ENCODE measurements at regions not wholly inside any gene's neighbourhood (a gene's known extent, or its start where the extent isn't known, plus 50 kb on each side); places are given as distances from the start of the nearest gene placed in this dataset.

DNA sequence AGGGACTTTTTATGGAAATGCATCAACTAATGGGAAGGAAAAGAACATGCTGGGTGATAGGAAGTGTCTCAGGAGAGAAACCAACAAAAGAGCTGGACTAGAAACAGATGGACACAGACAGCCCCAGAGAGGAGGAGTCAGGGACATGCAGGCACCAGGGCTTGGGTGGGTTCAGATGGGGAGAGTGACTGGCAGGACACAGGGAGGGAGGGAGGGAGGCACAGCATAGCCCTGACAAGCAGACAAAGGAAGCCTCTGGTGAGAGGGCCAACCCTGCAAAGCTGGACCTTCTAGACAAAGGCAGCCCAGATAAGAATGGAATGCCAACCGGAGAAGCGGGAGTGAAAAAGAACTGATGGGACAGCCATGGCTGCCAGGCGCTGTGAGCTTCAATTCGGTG, 568.8 kb downstream of the AJAP1 start:
- no peaks in the 10 kb centered on the region for H3K9me3 Mint-ChIP-seq

DNA sequence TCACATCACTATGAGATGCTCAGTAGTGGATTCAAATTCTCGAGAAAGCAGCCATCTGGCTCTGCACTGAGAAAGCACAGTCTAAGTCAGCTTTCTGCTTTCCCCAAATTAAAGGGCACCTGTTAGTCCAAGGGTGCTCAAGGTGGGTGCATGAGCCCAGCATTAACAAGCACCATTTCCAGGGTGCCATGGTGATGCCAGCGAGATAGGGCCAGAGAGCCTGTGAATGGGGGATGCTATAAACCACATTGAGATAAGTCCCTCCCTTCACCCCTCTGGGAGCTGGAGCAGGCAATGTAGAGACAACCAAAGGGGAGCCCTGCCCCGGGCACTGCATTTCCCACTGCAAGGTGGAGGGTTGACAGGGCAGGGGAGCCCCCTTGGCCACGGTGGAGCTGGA, 568.2 kb downstream of the AJAP1 start:
- Mint-ChIP-seq H3K27ac (no peak overlapping the region), H3K4me1 (ENCODE audit: low read depth) (no peaks in the 10 kb centered on the region), H3K9me3 (no peaks in the 10 kb centered on the region), H3K4me3 (no peak overlapping the region), H3K27me3 (peaks cover 8% of the 10 kb centered on the region), H3K36me3 (ENCODE audit: low read depth) (no peaks in the 10 kb centered on the region)
- no peak for DNase-seq

More for the DNA sequence above, 568.8 kb downstream of the AJAP1 start:
- Mint-ChIP-seq H3K36me3 (ENCODE audit: low read depth) (no peaks in the 10 kb centered on the region), H3K4me1 (ENCODE audit: low read depth) (no peaks in the 10 kb centered on the region), H3K27me3 (peaks cover 12% of the 10 kb centered on the region), H3K27ac (no peak overlapping the region), H3K4me3 (no peak overlapping the region)
- DNase-seq = no peak

DNA sequence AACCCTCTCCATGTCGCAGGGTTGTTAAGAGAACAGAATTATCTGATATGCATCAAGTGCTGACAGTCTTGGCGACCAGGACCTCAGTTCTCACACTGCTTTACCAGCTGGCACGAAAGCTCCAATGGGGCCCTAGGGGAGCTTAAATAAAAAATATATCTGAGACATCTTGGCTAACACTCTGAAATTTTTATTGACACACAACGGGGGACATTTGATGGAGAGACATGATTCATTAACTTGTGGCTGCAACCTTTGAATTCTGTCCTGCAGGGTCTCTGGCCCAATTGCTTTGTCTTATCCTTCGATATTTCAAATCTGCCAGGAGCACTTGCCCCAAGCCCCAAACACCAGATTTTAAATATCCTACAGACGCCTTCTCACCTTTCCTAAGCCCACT, 567.0 kb downstream of the AJAP1 start:
- Mint-ChIP-seq H3K4me3 (no peak overlapping the region), H3K9me3 (no peaks in the 10 kb centered on the region), H3K36me3 (ENCODE audit: low read depth) (no peaks in the 10 kb centered on the region), H3K27ac (no peak overlapping the region), H3K4me1 (ENCODE audit: low read depth) (no peaks in the 10 kb centered on the region), H3K27me3 (peaks cover 7% of the 10 kb centered on the region)
- no peak for DNase-seq

DNA sequence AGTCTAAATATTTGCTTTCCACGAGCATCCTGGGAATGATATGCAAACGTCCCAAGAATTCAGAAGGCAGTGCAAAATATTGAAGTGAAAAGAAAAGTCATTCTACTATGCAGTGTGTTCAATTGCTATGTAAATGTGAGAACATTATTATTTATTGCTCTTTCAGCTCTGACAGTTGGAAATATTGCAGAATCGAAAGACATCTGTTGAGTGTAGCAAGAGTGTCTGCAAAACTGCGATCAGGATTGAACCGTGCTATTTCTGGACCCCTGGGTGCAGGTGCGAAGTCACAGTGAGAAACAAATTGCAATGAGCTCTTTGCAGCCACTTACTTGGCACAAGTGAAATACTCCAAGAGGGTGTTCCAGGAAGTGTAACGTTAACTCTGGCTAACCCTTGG, 566.4 kb downstream of the AJAP1 start:
- peaks cover 4% of the 10 kb centered on the region for H3K27me3 Mint-ChIP-seq
- no peak for DNase-seq
- no peaks in the 10 kb centered on the region for H3K9me3 Mint-ChIP-seq
- no peak overlapping the region for H3K27ac Mint-ChIP-seq
- no peaks in the 10 kb centered on the region for H3K4me1 Mint-ChIP-seq (ENCODE audit: low read depth)
- H3K4me3 Mint-ChIP-seq = no peak overlapping the region
- H3K36me3 Mint-ChIP-seq (ENCODE audit: low read depth) = no peaks in the 10 kb centered on the region

DNA sequence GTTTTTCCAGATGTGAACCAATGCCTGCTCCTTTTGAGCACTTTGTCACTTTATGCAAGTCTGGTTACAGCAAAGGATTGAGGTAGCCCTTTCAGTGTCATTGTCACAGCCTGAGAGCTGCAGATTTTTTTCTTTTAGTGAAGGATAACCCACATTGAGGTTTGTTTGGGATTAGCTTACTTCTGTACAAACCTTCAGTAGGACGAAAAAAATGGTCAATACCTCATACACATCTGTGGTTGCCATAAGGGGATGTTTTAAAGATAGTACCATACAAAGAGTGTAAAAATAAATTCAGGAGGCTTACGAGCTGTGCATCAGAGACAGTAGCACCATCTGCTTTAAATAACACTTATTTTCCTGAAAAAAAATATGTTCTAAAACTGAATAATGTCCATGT, 566.0 kb downstream of the AJAP1 start:
- H3K9me3 Mint-ChIP-seq = no peaks in the 10 kb centered on the region

DNA sequence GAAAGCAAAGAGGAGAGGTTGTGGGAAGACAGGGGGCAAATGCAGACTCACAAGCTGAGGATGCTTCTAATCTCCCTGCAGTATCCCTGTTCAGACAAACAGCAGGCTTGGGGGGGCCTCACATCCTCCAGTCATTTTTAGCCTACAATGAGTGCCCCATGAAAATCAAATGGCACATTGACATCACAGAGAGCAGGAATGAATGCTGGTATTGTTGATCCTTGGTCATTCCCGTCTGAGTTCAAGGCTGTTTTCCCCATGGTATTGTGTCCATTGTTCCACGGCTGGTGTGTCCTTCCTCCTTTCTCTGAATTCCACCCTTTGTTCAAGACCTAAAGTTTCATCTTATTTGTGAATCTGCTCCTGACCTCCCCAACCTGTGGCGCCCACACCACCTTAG, 545.6 kb downstream of the AJAP1 start:
- no peak overlapping the region for H3K4me3 Mint-ChIP-seq
- H3K27ac Mint-ChIP-seq = no peak overlapping the region
- peaks cover 14% of the 10 kb centered on the region for H3K27me3 Mint-ChIP-seq
- H3K9me3 Mint-ChIP-seq = no peaks in the 10 kb centered on the region
- no peaks in the 10 kb centered on the region for H3K4me1 Mint-ChIP-seq (ENCODE audit: low read depth)
- no peaks in the 10 kb centered on the region for H3K36me3 Mint-ChIP-seq (ENCODE audit: low read depth)
- no peak for DNase-seq

More for the DNA sequence above, 566.0 kb downstream of the AJAP1 start:
- no peaks in the 10 kb centered on the region for H3K36me3 Mint-ChIP-seq (ENCODE audit: low read depth)
- H3K27ac Mint-ChIP-seq = no peak overlapping the region
- H3K4me3 Mint-ChIP-seq = no peak overlapping the region
- H3K27me3 Mint-ChIP-seq = peaks cover 2% of the 10 kb centered on the region
- DNase-seq = no peak
- H3K4me1 Mint-ChIP-seq (ENCODE audit: low read depth) = no peaks in the 10 kb centered on the region

DNA sequence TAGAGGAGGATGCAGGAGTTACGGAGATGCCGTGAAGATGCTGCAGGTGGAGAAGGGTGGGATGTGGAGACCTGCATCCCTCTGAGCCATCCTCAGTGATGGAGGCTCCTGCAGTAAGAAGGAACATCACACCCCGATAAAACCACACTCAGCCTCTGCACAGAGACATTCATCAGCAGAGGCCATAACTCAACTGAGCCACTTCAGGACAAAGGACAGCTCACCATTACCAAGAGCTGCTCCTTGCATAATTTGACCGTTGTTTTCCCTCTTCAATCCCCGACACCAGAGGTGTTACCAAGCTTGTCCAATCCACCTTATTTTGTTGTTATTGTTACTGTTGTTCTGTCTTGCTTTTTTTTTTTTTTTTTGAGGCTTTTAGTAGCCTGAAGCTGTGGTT, 543.9 kb downstream of the AJAP1 start:
- H3K9me3 Mint-ChIP-seq = no peaks in the 10 kb centered on the region
- H3K36me3 Mint-ChIP-seq (ENCODE audit: low read depth) = no peaks in the 10 kb centered on the region
- H3K27ac Mint-ChIP-seq = no peak overlapping the region
- peaks cover 14% of the 10 kb centered on the region for H3K27me3 Mint-ChIP-seq
- no peaks in the 10 kb centered on the region for H3K4me1 Mint-ChIP-seq (ENCODE audit: low read depth)
- H3K4me3 Mint-ChIP-seq = no peak overlapping the region
- DNase-seq = no peak

DNA sequence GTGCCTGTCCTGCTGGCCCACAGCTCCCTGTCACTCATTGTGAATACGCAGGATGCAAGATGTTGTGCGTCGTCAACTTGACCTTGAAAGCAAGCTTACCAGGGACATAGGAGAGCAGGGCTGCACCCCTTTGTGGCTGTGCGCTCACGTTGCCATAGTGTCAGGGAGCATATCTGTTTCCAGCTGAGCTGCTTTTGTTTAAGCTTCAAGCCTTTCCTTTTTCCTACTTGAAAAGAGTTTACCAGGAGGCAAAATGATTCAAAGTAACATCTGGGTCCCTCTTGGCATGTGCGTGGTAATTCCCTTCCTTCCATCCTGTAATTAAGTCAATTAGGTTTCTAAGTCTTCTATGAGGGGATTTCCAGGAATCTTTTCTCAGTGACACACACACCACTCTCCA, 537.1 kb downstream of the AJAP1 start:
- Mint-ChIP-seq H3K27me3 (peaks cover 2% of the 10 kb centered on the region), H3K9me3 (no peaks in the 10 kb centered on the region), H3K27ac (no peak overlapping the region), H3K36me3 (ENCODE audit: low read depth) (no peaks in the 10 kb centered on the region), H3K4me3 (no peak overlapping the region), H3K4me1 (ENCODE audit: low read depth) (no peaks in the 10 kb centered on the region)
- DNase-seq = no peak

DNA sequence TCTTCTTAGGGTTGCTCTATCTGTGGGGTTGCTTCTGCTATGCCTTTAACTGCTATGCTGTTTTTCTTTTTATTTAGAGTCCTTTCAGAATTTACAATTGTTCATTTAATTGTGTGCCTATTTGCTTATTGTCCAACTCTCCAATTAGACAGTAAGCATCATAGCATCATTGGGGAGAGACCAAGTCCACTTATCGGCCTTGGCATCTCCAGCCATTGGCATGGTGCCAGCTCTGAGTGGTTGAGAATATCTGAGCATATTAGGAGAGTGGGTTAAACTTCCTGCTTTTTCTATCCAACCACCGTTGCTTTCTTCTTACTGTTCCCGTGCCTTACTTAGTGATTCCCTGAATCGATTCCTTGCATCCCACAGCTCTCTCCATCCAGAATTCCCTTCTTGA, 535.0 kb downstream of the AJAP1 start:
- Mint-ChIP-seq H3K36me3 (ENCODE audit: low read depth) (no peaks in the 10 kb centered on the region), H3K27ac (no peak overlapping the region), H3K4me3 (no peak overlapping the region), H3K27me3 (peaks cover 13% of the 10 kb centered on the region), H3K4me1 (ENCODE audit: low read depth) (no peaks in the 10 kb centered on the region), H3K9me3 (no peaks in the 10 kb centered on the region)
- DNase-seq = no peak

DNA sequence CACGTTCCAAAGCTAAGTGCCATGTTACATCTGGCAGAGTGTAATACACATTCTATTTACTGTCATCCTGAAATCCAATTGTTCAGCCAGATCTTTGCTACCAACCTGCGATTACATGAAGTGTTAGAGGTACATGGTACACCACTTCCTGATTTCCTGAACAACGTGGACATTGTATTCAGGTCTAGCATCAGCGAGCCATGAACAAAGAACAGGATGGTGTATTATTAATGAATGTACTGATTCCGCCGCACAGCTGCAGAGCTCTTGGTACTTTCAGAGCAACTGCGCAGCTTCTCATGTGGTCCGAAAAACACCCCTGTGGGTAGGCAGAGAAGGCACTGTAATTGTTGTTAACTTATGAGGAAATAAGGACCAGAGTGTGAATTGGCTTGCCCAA, 511.4 kb downstream of the AJAP1 start:
- no peak for DNase-seq

DNA sequence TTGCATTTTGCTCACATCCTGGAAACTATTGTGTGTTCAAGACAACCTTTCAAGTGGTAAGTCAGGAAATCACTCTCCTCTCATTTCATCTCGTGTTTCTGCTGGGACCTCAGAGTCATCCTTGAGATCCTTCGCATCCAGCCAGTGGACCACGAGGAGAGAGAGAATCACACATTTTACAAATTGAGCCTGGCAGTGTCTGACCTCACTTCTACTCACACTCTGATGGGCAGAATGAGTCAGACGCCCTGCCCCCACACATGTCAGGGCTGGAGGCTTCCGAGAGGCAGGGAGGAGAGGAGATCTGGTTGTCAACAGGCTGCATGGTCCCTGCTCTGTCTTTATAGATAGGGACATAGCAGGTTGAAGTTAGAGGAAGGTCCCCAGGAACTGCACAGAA, 509.7 kb downstream of the AJAP1 start:
- Mint-ChIP-seq H3K36me3 (ENCODE audit: low read depth) (no peaks in the 10 kb centered on the region), H3K27ac (no peak overlapping the region), H3K4me3 (no peak overlapping the region), H3K4me1 (ENCODE audit: low read depth) (peaks cover 4% of the 10 kb centered on the region), H3K9me3 (peaks cover 4% of the 10 kb centered on the region), H3K27me3 (peaks cover 29% of the 10 kb centered on the region)
- DNase-seq = peak; percentile 30

More for the DNA sequence above, 511.4 kb downstream of the AJAP1 start:
- Mint-ChIP-seq H3K9me3 (peaks cover 2% of the 10 kb centered on the region), H3K4me1 (ENCODE audit: low read depth) (peaks cover 4% of the 10 kb centered on the region), H3K27ac (no peak overlapping the region), H3K4me3 (no peak overlapping the region), H3K27me3 (peaks cover 29% of the 10 kb centered on the region), H3K36me3 (ENCODE audit: low read depth) (no peaks in the 10 kb centered on the region)

DNA sequence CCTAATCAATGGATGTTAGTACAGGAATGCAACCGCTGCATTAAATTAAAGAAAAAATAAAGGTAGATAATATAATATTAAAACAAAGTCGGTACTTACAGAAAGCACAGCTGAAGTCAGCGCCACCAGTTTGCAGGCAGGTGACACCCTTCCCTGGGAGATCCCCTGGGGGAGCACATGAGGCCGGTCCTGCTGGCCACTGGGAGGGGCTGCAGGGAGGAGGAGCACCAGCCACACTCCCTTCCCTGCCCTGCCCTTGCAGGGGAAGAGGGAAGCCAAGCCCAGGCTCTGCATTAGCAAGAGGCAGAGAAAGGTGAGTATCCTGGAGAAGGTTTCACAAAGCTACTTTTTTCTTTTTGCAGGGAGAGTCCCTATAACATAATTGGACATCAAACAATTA, 507.0 kb downstream of the AJAP1 start:
- H3K9me3 Mint-ChIP-seq = peaks cover 4% of the 10 kb centered on the region
- DNase-seq = no peak
- no peak overlapping the region for H3K4me3 Mint-ChIP-seq
- H3K27me3 Mint-ChIP-seq = peaks cover 34% of the 10 kb centered on the region
- no peaks in the 10 kb centered on the region for H3K36me3 Mint-ChIP-seq (ENCODE audit: low read depth)
- no peak overlapping the region for H3K27ac Mint-ChIP-seq
- peaks cover 4% of the 10 kb centered on the region for H3K4me1 Mint-ChIP-seq (ENCODE audit: low read depth)

DNA sequence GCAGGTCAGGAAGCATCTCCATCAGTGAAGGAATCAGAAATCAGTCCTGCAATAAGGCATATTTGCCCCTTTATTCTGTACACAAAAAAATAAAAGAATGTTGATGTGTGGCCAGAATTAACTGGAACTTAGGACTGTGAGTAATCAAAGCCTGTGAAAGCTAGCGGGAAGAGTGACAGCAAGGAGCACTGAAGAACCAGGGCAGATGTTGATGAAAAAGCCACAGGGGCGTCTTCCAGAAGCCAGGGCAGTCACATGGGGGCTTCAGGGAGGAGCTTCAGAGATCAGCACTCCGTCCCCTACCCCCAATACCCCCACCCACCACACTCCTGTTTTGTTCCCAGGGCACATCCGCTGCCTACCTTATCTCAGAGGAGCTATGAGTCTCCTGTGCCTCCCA, 502.8 kb downstream of the AJAP1 start:
- DNase-seq = no peak
- Mint-ChIP-seq H3K4me3 (no peak overlapping the region), H3K36me3 (ENCODE audit: low read depth) (no peaks in the 10 kb centered on the region), H3K4me1 (ENCODE audit: low read depth) (no peaks in the 10 kb centered on the region), H3K9me3 (peaks cover 6% of the 10 kb centered on the region), H3K27ac (no peak overlapping the region), H3K27me3 (peaks cover 29% of the 10 kb centered on the region)

DNA sequence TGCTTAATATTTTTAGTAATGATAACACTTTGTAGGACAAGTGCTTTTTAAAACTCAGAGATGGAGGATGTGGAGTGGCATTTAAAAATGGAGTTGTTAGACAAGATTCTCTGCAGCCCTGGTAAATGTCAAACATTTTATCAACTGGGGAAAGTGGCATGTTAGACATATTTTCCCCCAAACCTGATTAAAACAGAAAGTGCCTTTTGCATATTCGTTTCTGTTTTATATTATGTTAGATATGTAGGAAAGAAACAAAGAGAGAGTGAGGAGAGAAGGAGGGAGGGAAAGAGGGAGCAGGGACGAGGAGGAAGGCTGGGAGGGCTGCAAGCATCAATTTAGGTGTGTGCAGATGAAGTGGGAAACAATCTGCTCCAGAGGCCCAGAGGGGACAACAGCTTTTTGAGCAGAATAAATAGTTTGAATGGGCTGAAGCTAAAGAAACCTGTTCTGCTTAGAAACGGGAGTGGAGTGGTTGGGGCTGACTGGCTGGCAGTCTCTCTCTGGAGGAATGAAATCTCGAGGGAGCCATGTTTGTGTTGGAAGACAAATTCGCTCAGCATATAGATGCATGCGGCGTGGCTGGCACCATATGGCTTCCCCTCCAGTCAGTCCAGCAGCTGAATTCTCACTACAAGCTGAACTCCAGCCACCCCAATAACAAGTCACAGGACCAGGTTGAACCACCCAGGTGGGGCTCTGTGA, 502.2 kb downstream of the AJAP1 start:
- no peak overlapping the region for H3K4me3 Mint-ChIP-seq
- no peaks in the 10 kb centered on the region for H3K36me3 Mint-ChIP-seq (ENCODE audit: low read depth)
- peaks cover 6% of the 10 kb centered on the region for H3K9me3 Mint-ChIP-seq
- H3K4me1 Mint-ChIP-seq (ENCODE audit: low read depth) = no peaks in the 10 kb centered on the region
- H3K27ac Mint-ChIP-seq = no peak overlapping the region
- peaks cover 27% of the 10 kb centered on the region for H3K27me3 Mint-ChIP-seq
- no peak for DNase-seq

DNA sequence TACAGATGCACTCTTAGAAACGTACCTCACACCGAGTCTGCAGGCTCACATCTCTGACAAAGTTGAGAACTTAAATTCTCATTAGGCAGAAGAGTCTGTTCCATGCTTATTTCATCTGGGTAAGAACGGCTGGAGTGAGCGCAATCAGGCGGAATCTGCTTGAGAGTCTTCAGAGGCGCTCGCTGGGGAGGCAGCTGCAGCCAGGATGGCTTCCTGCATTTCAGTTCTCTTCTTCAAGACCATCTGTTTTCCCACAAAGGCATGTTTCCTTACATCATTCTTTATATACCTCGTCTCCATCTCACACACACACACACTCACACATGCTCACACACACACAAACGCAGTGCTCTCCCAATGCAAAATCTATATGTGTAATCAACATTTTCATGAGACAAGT, 497.1 kb downstream of the AJAP1 start:
- Mint-ChIP-seq H3K36me3 (ENCODE audit: low read depth) (no peaks in the 10 kb centered on the region), H3K27ac (no peak overlapping the region), H3K27me3 (peaks cover 21% of the 10 kb centered on the region), H3K9me3 (peaks cover 2% of the 10 kb centered on the region), H3K4me3 (no peak overlapping the region), H3K4me1 (ENCODE audit: low read depth) (no peaks in the 10 kb centered on the region)
- DNase-seq = no peak

DNA sequence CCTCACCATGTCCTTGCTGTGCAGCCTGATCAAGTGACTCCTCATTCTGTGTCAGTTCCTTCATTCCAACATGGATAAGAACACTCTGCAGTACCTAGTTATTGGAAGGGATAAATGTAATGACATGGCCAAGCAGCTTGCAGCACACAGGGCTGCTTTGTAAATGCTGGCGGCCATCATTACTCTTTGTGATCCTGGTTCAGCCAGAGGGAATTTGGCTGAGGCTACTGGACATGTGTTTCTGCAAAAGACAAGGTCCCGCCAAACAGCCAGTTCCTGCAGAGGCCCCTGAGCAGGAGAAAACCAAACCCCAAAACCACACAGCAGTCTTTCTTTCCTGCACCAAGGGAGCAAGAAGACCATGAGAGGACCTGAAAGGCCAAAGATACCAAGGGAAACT, 495.8 kb downstream of the AJAP1 start:
- no peak for DNase-seq
- H3K9me3 Mint-ChIP-seq = peaks cover 1% of the 10 kb centered on the region
- H3K4me1 Mint-ChIP-seq (ENCODE audit: low read depth) = no peaks in the 10 kb centered on the region
- H3K4me3 Mint-ChIP-seq = no peak overlapping the region
- peaks cover 20% of the 10 kb centered on the region for H3K27me3 Mint-ChIP-seq
- no peaks in the 10 kb centered on the region for H3K36me3 Mint-ChIP-seq (ENCODE audit: low read depth)
- H3K27ac Mint-ChIP-seq = no peak overlapping the region

All from activated T-cell treated with anti-CD3 and anti-CD28 coated beads, Interleukin-2, amount 50 U/mL, for 24 hours (primary cell).